ENCODE measurements at regions not wholly inside any gene's neighbourhood (a gene's known extent, or its start where the extent isn't known, plus 50 kb on each side); places are given as distances from the start of the nearest gene placed in this dataset.

- Mint-ChIP-seq H3K27me3 (peaks cover 16% of the 10 kb centered on the region), H3K9me3 (no peaks in the 10 kb centered on the region), H3K4me1 (ENCODE audit: low read depth) (no peaks in the 10 kb centered on the region), H3K36me3 (ENCODE audit: low read depth) (no peaks in the 10 kb centered on the region), H3K4me3 (no peak overlapping the region), H3K27ac (no peak overlapping the region)
These were observed 136.8 kb downstream of the RDH14 start for GRCh38 chr2:18423636-18424035.

GRCh38 chr2:18422432-18423165 is 137.9 kb downstream of the RDH14 start:
- Mint-ChIP-seq H3K27ac (no peak overlapping the region), H3K4me1 (ENCODE audit: low read depth) (no peaks in the 10 kb centered on the region), H3K9me3 (no peaks in the 10 kb centered on the region), H3K36me3 (ENCODE audit: low read depth) (no peaks in the 10 kb centered on the region), H3K27me3 (peaks cover 20% of the 10 kb centered on the region), H3K4me3 (no peak overlapping the region)

GRCh38 chr2:18413676-18414396 is 146.6 kb downstream of the RDH14 start:
- Mint-ChIP-seq H3K27me3 (peaks cover 20% of the 10 kb centered on the region), H3K4me1 (ENCODE audit: low read depth) (no peaks in the 10 kb centered on the region), H3K9me3 (no peaks in the 10 kb centered on the region), H3K4me3 (no peak overlapping the region), H3K27ac (no peak overlapping the region), H3K36me3 (ENCODE audit: low read depth) (no peaks in the 10 kb centered on the region)

- Mint-ChIP-seq H3K9me3 (no peaks in the 10 kb centered on the region), H3K27me3 (peaks cover 16% of the 10 kb centered on the region), H3K4me3 (no peak overlapping the region), H3K27ac (no peak overlapping the region), H3K36me3 (ENCODE audit: low read depth) (no peaks in the 10 kb centered on the region), H3K4me1 (ENCODE audit: low read depth) (no peaks in the 10 kb centered on the region)
These were observed 147.3 kb downstream of the RDH14 start for GRCh38 chr2:18412980-18413675.

GRCh38 chr2:18411626-18412025 is 148.8 kb downstream of the RDH14 start:
- Mint-ChIP-seq H3K9me3 (no peaks in the 10 kb centered on the region), H3K27me3 (peaks cover 26% of the 10 kb centered on the region), H3K36me3 (ENCODE audit: low read depth) (no peaks in the 10 kb centered on the region), H3K27ac (no peak overlapping the region), H3K4me3 (no peak overlapping the region), H3K4me1 (ENCODE audit: low read depth) (no peaks in the 10 kb centered on the region)

GRCh38 chr2:18410543-18410942 is 149.9 kb downstream of the RDH14 start:
- H3K27ac Mint-ChIP-seq = no peak overlapping the region
- peaks cover 26% of the 10 kb centered on the region for H3K27me3 Mint-ChIP-seq

GRCh38 chr2:18408638-18409037 is 151.8 kb downstream of the RDH14 start:
- Mint-ChIP-seq H3K27me3 (peaks cover 30% of the 10 kb centered on the region), H3K4me1 (ENCODE audit: low read depth) (no peaks in the 10 kb centered on the region), H3K9me3 (no peaks in the 10 kb centered on the region), H3K4me3 (no peak overlapping the region), H3K27ac (no peak overlapping the region), H3K36me3 (ENCODE audit: low read depth) (no peaks in the 10 kb centered on the region)

More at GRCh38 chr2:18410543-18410942, 149.9 kb downstream of the RDH14 start:
- no peaks in the 10 kb centered on the region for H3K4me1 Mint-ChIP-seq (ENCODE audit: low read depth)
- no peaks in the 10 kb centered on the region for H3K36me3 Mint-ChIP-seq (ENCODE audit: low read depth)
- H3K4me3 Mint-ChIP-seq = no peak overlapping the region
- no peaks in the 10 kb centered on the region for H3K9me3 Mint-ChIP-seq

GRCh38 chr2:18406219-18406618 is 154.2 kb downstream of the RDH14 start:
- H3K27me3 Mint-ChIP-seq = peaks cover 33% of the 10 kb centered on the region
- H3K4me1 Mint-ChIP-seq (ENCODE audit: low read depth) = no peaks in the 10 kb centered on the region
- H3K27ac Mint-ChIP-seq = no peak overlapping the region
- no peaks in the 10 kb centered on the region for H3K9me3 Mint-ChIP-seq
- H3K36me3 Mint-ChIP-seq (ENCODE audit: low read depth) = no peaks in the 10 kb centered on the region
- H3K4me3 Mint-ChIP-seq = no peak overlapping the region

GRCh38 chr2:18404708-18405107 is 155.7 kb downstream of the RDH14 start:
- Mint-ChIP-seq H3K36me3 (ENCODE audit: low read depth) (no peaks in the 10 kb centered on the region), H3K27ac (no peak overlapping the region), H3K4me3 (no peak overlapping the region), H3K4me1 (ENCODE audit: low read depth) (no peaks in the 10 kb centered on the region), H3K27me3 (peaks cover 22% of the 10 kb centered on the region), H3K9me3 (no peaks in the 10 kb centered on the region)

GRCh38 chr2:18403921-18404522 is 156.4 kb downstream of the RDH14 start:
- no peak overlapping the region for H3K27ac Mint-ChIP-seq
- H3K27me3 Mint-ChIP-seq = peaks cover 22% of the 10 kb centered on the region
- no peaks in the 10 kb centered on the region for H3K9me3 Mint-ChIP-seq
- no peaks in the 10 kb centered on the region for H3K36me3 Mint-ChIP-seq (ENCODE audit: low read depth)
- H3K4me1 Mint-ChIP-seq (ENCODE audit: low read depth) = no peaks in the 10 kb centered on the region
- H3K4me3 Mint-ChIP-seq = no peak overlapping the region

- H3K27me3 Mint-ChIP-seq = peaks cover 20% of the 10 kb centered on the region
- no peak overlapping the region for H3K27ac Mint-ChIP-seq
- H3K4me3 Mint-ChIP-seq = no peak overlapping the region
- H3K4me1 Mint-ChIP-seq (ENCODE audit: low read depth) = no peaks in the 10 kb centered on the region
- no peaks in the 10 kb centered on the region for H3K36me3 Mint-ChIP-seq (ENCODE audit: low read depth)
- no peaks in the 10 kb centered on the region for H3K9me3 Mint-ChIP-seq
These were observed 157.6 kb downstream of the RDH14 start for GRCh38 chr2:18402831-18403230.

GRCh38 chr2:18401471-18401870 is 159.0 kb downstream of the RDH14 start:
- no peak overlapping the region for H3K27ac Mint-ChIP-seq
- H3K4me3 Mint-ChIP-seq = no peak overlapping the region
- no peaks in the 10 kb centered on the region for H3K9me3 Mint-ChIP-seq
- H3K4me1 Mint-ChIP-seq (ENCODE audit: low read depth) = no peaks in the 10 kb centered on the region
- no peaks in the 10 kb centered on the region for H3K36me3 Mint-ChIP-seq (ENCODE audit: low read depth)
- peaks cover 19% of the 10 kb centered on the region for H3K27me3 Mint-ChIP-seq

- Mint-ChIP-seq H3K36me3 (ENCODE audit: low read depth) (no peaks in the 10 kb centered on the region), H3K4me1 (ENCODE audit: low read depth) (no peaks in the 10 kb centered on the region), H3K27me3 (peaks cover 22% of the 10 kb centered on the region), H3K9me3 (no peaks in the 10 kb centered on the region), H3K27ac (no peak overlapping the region), H3K4me3 (no peak overlapping the region)
These were observed 160.9 kb downstream of the RDH14 start for GRCh38 chr2:18399601-18400000.

- H3K27me3 Mint-ChIP-seq = peaks cover 22% of the 10 kb centered on the region
- no peaks in the 10 kb centered on the region for H3K4me1 Mint-ChIP-seq (ENCODE audit: low read depth)
- no peaks in the 10 kb centered on the region for H3K36me3 Mint-ChIP-seq (ENCODE audit: low read depth)
- H3K4me3 Mint-ChIP-seq = no peak overlapping the region
- H3K27ac Mint-ChIP-seq = no peak overlapping the region
- no peaks in the 10 kb centered on the region for H3K9me3 Mint-ChIP-seq
These were observed 161.6 kb downstream of the RDH14 start for GRCh38 chr2:18398833-18399232.
